ENCODE measurements at regions not wholly inside any gene's neighbourhood (a gene's known extent, or its start where the extent isn't known, plus 50 kb on each side); places are given as distances from the start of the nearest gene placed in this dataset.

GRCh38 chr1:68370101-68370915 is 79.4 kb downstream of the RPE65 start:
- Histone ChIP-seq H3K27me3 (ENCODE audit: control insufficient read depth in 1 of 2, insufficient read depth in 2 of 2, low read length in 2 of 2) (no peaks in the 10 kb centered on the region), H3K4me1 (ENCODE audit: insufficient read depth, low read length) (no peaks in the 10 kb centered on the region), H3K4me3 (replicated peaks in 1 of 3; ENCODE audit: insufficient read depth in 1 of 3, low read depth in 2 of 3, low read length in 3 of 3) (no peak overlapping the region), H3K79me2 (ENCODE audit: insufficient read depth, low read length) (no peaks in the 10 kb centered on the region), H4K20me1 (ENCODE audit: insufficient read depth, low read length) (no peaks in the 10 kb centered on the region), H3K4me2 (ENCODE audit: low read depth, low read length) (no peak overlapping the region), H2AFZ (ENCODE audit: low read length) (no peak overlapping the region), H3K9me3 (ENCODE audit: low read length) (no peaks in the 10 kb centered on the region), H3K9ac (ENCODE audit: insufficient read depth, low read depth, low read length) (no peak overlapping the region), H3K36me3 (replicated peaks in 1 of 2; ENCODE audit: control insufficient read depth in 1 of 2, insufficient read depth in 2 of 2, low read length in 2 of 2) (no peaks in the 10 kb centered on the region), H3K27ac (ENCODE audit: extremely low read length, insufficient read depth, low read length) (no peak overlapping the region)
- FAIRE-seq (no peak), DNase-seq (ENCODE audit: low spot score) (no peak), ATAC-seq (no peak)
- in situ Hi-C loops (cut with HindIII; ENCODE audit: extremely low pct_ligation_motif_present, low pct_unique_long_range_greater_than_20kb): no loop called here
- POLR2A ChIA-PET: no interaction called here
- 5% methylated on average over 1 of the region's 1 CpG for WGBS (ENCODE audit: low lambda C conversion rate)
- intact Hi-C loops (cut with micrococcal nuclease; ENCODE audit: unreplicated experiment): no loop called here
- TF ChIP-seq SMARCC2 (IDR thresholded peaks at IDR 0.05) (no peak), NFIB (CRISPR knock-in tag; IDR thresholded peaks at IDR 0.05; ENCODE audit: borderline replicate concordance) (no peak), HMGXB3 (CRISPR knock-in tag; IDR thresholded peaks at IDR 0.05; ENCODE audit: borderline replicate concordance) (no peak), ZNF572 (CRISPR knock-in tag; IDR thresholded peaks at IDR 0.05) (no peak), ZBTB38 (CRISPR knock-in tag; IDR thresholded peaks at IDR 0.05) (no peak), ZBTB40 (IDR thresholded peaks at IDR 0.05) (no peak), ZBTB40 (CRISPR knock-in tag; IDR thresholded peaks at IDR 0.05) (no peak), ZNF510 (CRISPR knock-in tag; IDR thresholded peaks at IDR 0.05; ENCODE audit: low read depth) (no peak)
- CTCF ChIA-PET (ENCODE audit: low intra/inter-chr PET ratio, low total read pairs): no interaction called here
- BruUV-seq (replicated peaks): no TSS peak
